ENCODE measurements at regions not wholly inside any gene's neighbourhood (a gene's known extent, or its start where the extent isn't known, plus 50 kb on each side); places are given as distances from the start of the nearest gene placed in this dataset.

- H3K27ac Mint-ChIP-seq (ENCODE audit: unreplicated experiment): no peak overlapping the region
- no peaks in the 10 kb centered on the region for H3K36me3 Mint-ChIP-seq (ENCODE audit: unreplicated experiment)
- H3K27me3 Mint-ChIP-seq (ENCODE audit: unreplicated experiment): no peaks in the 10 kb centered on the region
- H3K4me1 Mint-ChIP-seq (ENCODE audit: unreplicated experiment): no peaks in the 10 kb centered on the region
- DNase-seq (ENCODE audit: extremely low spot score, unreplicated experiment): no peak
- H3K9me3 Mint-ChIP-seq (ENCODE audit: unreplicated experiment): peaks cover 3% of the 10 kb centered on the region
- no peak for TF ChIP-seq CTCF (IDR thresholded peaks at IDR 0.05)
- H3K4me3 Mint-ChIP-seq (ENCODE audit: unreplicated experiment): no peak overlapping the region
These were observed 640.5 kb downstream of the ZPLD1 start for GRCh38 chr3:103075282-103075681.

- Mint-ChIP-seq H3K9me3 (ENCODE audit: unreplicated experiment) (peaks cover 3% of the 10 kb centered on the region), H3K36me3 (ENCODE audit: unreplicated experiment) (no peaks in the 10 kb centered on the region), H3K27ac (ENCODE audit: unreplicated experiment) (no peak overlapping the region), H3K4me1 (ENCODE audit: unreplicated experiment) (no peaks in the 10 kb centered on the region), H3K4me3 (ENCODE audit: unreplicated experiment) (no peak overlapping the region), H3K27me3 (ENCODE audit: unreplicated experiment) (no peaks in the 10 kb centered on the region)
- no peak for TF ChIP-seq CTCF (IDR thresholded peaks at IDR 0.05)
- no peak for DNase-seq (ENCODE audit: extremely low spot score, unreplicated experiment)
These were observed 643.1 kb downstream of the ZPLD1 start for GRCh38 chr3:103077910-103078309.

- no peak for TF ChIP-seq CTCF (IDR thresholded peaks at IDR 0.05)
- Mint-ChIP-seq H3K4me3 (ENCODE audit: unreplicated experiment) (no peak overlapping the region), H3K36me3 (ENCODE audit: unreplicated experiment) (no peaks in the 10 kb centered on the region), H3K27ac (ENCODE audit: unreplicated experiment) (no peak overlapping the region), H3K27me3 (ENCODE audit: unreplicated experiment) (no peaks in the 10 kb centered on the region), H3K4me1 (ENCODE audit: unreplicated experiment) (no peaks in the 10 kb centered on the region), H3K9me3 (ENCODE audit: unreplicated experiment) (no peaks in the 10 kb centered on the region)
- no peak for DNase-seq (ENCODE audit: extremely low spot score, unreplicated experiment)
These were observed 647.7 kb downstream of the ZPLD1 start for GRCh38 chr3:103082501-103082900.

GRCh38 chr3:103083848-103084631 lies 649.2 kb downstream of the ZPLD1 start:
- no peaks in the 10 kb centered on the region for H3K27me3 Mint-ChIP-seq (ENCODE audit: unreplicated experiment)
- no peak for TF ChIP-seq CTCF (IDR thresholded peaks at IDR 0.05)
- H3K27ac Mint-ChIP-seq (ENCODE audit: unreplicated experiment): no peak overlapping the region
- no peak for DNase-seq (ENCODE audit: extremely low spot score, unreplicated experiment)
- H3K4me1 Mint-ChIP-seq (ENCODE audit: unreplicated experiment): no peaks in the 10 kb centered on the region
- no peak overlapping the region for H3K4me3 Mint-ChIP-seq (ENCODE audit: unreplicated experiment)
- H3K36me3 Mint-ChIP-seq (ENCODE audit: unreplicated experiment): no peaks in the 10 kb centered on the region
- no peaks in the 10 kb centered on the region for H3K9me3 Mint-ChIP-seq (ENCODE audit: unreplicated experiment)

- no peaks in the 10 kb centered on the region for H3K4me1 Mint-ChIP-seq (ENCODE audit: unreplicated experiment)
- H3K4me3 Mint-ChIP-seq (ENCODE audit: unreplicated experiment): no peak overlapping the region
- no peak for TF ChIP-seq CTCF (IDR thresholded peaks at IDR 0.05)
- no peaks in the 10 kb centered on the region for H3K9me3 Mint-ChIP-seq (ENCODE audit: unreplicated experiment)
- no peak overlapping the region for H3K27ac Mint-ChIP-seq (ENCODE audit: unreplicated experiment)
- H3K27me3 Mint-ChIP-seq (ENCODE audit: unreplicated experiment): no peaks in the 10 kb centered on the region
- no peaks in the 10 kb centered on the region for H3K36me3 Mint-ChIP-seq (ENCODE audit: unreplicated experiment)
- no peak for DNase-seq (ENCODE audit: extremely low spot score, unreplicated experiment)
These were observed 650.6 kb downstream of the ZPLD1 start for GRCh38 chr3:103085465-103085864.
